HTR-8/SVneo (cell line): ENCODE measurements at regions not wholly inside any gene's neighbourhood (a gene's known extent, or its start where the extent isn't known, plus 50 kb on each side); places are given as distances from the start of the nearest gene placed in this dataset.

ENCODE experiments used
- DNase-seq: peaks from one replicate; pipeline ENCODE4 v3.0.0; 2011; ENCODE audit warnings: low spot score, mixed read lengths; ENCODE audit not compliant: insufficient read length
- FAIRE-seq: peaks from 2 replicates; lab custom pipeline; 2011; peaks lifted over from hg19 to GRCh38; lab: Jason Lieb, UNC

GRCh38 chr10:111656066-111656465, 527.5 kb downstream of the GPAM start:
- FAIRE-seq: no peak
- no peak for DNase-seq

GRCh38 chr10:111677759-111678158, 505.8 kb downstream of the GPAM start:
- no peak for DNase-seq
- FAIRE-seq: no peak

DNA sequence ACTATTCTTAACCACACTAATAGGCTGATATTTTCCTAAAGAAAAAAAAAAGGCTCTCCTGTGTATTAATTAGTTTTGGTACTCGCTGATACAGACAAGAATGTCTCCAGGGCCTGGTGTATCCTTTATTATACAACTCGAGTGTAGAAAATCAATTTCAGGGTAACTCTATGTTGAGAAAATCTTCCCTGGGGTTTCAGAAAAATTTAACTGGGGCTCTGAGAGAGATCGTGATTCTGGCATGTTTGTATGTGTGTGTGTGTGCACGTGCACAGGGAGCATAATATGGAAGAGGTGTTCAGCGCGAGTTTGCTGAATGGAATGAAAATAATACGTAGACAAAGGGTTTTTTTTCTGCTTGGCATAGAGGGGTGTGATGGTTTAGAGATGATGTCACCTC, 496.8 kb downstream of the GPAM start:
- no peak for DNase-seq
- no peak for FAIRE-seq

DNA sequence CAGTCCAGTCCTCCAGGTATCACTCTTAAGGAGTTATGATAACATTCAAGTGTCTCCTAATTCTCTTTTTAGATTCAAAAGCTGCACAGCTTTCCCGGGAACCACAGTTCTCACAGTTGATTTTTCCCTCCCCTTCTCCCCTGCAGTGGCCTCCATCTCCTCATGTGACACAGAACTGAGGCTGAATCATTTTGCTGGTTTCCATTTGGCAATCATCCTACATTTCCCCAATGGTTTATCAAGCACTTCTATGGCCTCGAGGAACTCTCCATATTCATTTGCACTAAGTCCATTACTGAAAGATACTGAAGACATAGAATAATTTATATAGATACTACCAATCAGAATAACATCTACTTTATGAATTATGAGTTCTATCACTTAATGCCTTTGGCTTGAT, 484.9 kb downstream of the GPAM start:
- no peak for FAIRE-seq

DNA sequence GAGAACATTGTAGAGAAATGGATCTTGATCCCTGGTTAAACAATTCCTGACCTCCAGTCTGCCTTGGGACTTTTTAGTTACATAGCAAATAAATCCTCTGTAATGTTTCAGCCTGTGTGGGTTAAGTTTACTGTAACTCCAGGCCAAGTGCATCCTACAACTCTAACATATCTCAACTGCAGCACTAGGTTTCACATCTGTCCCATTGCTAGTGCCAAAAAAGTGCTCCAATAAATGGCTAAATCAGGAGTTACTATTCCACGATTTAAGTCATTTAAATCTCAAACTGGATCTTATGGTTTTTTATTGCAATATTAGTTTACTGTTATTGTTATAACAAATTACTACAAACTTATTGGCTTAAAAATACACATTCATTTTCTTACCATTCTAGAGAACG, 479.6 kb downstream of the GPAM start:
- DNase-seq (no peak), FAIRE-seq (no peak)

More for the DNA sequence above, 484.9 kb downstream of the GPAM start:
- DNase-seq: no peak

- no peak for DNase-seq
- FAIRE-seq: no peak
These were observed 478.5 kb downstream of the GPAM start for GRCh38 chr10:111705021-111705420.

GRCh38 chr10:111706331-111706730, 477.2 kb downstream of the GPAM start:
- DNase-seq: no peak

DNA sequence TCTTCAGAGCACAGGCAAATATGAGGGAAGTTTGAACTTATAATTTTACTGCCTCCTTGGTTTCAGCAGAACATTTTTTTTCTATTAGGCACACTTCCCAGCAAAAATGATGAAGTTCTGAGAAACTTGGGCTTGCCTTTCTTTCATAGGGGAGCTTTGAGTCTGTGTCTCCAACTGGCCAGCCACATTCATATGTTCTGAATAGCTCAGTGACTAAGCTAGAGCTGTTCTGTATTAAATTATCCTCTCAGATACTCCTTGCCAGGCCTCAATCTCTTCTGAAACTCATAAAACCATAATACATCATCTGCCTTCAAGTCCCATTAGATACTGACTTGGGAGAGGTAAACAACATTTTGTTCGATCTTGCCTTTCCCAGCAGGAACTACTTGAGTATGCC, 476.5 kb downstream of the GPAM start:
- DNase-seq: no peak
- FAIRE-seq: no peak

More at GRCh38 chr10:111706331-111706730, 477.2 kb downstream of the GPAM start:
- no peak for FAIRE-seq

GRCh38 chr10:111709603-111710002, 474.0 kb downstream of the GPAM start:
- DNase-seq (no peak), FAIRE-seq (no peak)

DNA sequence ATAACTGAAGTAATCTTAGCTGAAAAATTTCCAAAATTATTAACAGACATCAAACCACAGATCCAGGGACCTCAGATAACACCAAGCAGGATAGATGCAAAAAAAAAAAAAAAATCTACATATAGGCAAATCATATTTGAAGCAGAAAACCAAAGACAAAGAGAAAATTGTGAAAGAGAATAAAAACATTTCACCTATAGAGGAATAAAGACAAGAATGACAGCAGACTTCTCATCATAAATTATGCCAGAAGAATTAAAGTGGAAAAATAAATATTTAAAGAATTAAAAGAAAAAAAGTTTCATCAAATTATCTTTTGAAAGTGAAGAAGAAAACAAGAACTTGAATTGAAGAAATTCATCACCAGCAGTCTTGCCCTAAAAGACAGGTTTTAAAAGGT, 467.5 kb downstream of the GPAM start:
- DNase-seq: no peak
- no peak for FAIRE-seq

DNA sequence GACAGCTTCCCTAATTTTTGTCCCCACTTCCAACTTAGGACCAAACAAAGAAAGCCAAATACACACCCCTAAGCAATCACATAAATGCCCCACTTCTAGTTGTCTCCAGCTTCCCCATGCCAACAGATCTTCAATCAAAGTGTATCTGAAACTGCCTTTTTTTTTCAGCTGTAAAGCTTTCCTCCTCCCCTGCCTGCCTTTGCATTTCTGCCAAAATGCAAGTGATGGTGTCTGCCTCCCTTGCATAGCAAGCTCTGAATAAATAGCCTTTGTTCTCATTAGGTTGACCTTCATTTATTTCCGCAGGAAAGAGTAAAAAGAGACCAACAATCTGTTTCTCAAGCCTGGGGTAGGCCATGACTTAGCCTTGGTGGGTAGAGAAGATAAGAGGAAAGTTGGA, 459.4 kb downstream of the GPAM start:
- no peak for DNase-seq
- no peak for FAIRE-seq

DNA sequence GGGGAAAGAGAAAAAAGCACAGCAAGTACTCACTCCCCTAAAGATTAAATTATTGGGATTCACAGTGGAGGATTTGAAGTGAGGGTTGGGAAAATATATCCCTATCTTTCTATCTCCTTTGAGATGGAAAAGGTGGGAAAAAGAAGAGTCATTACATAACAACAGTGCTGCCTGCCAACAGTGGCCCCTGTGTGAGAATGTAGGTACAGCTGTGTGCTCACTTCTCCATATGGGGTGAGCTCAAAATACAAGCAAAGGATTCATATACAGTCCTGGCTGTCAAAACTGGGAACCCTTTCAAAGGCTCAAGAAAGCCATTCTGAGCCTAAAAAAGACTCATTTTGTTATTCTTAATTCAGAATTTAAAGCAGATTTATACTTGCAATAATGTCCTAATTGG, 458.5 kb downstream of the GPAM start:
- DNase-seq: no peak
- FAIRE-seq: no peak

GRCh38 chr10:111732166-111732785, 451.3 kb downstream of the GPAM start:
- no peak for FAIRE-seq
- DNase-seq: no peak

DNA sequence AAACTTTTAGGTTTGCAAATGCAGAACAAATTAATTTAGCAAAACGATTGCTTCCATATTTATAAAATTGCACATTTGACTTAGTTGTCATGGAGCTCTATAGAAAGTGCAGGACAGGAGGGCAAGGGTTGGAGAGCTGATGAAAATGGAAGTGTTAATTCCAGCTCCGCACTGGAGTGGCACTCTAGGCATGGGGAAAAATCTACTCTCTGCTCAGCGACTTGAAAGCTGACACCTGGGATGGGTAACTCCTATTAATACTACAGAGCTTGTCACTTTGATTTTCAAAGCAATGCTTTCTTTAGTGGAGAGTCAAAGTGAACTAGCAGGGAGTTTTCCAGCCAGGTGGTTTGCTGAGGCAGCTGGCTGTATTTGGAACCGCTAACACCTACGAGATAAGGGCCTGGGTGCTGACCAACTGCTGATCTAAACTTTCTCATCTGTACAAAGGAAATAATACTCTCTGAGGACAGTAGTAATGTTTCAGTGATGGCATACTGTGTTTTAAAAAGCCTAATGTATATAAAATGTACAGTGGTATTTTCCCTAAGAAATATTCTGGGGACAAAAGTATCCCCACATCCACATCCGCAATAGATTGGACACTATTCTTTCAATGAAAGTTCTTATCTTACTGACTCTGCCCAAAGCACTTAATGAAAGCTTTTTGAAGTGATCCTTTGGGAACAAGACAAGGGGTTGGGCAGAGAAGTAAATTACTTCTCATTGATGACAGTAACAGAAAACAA, 444.3 kb downstream of the GPAM start:
- no peak for DNase-seq

DNA sequence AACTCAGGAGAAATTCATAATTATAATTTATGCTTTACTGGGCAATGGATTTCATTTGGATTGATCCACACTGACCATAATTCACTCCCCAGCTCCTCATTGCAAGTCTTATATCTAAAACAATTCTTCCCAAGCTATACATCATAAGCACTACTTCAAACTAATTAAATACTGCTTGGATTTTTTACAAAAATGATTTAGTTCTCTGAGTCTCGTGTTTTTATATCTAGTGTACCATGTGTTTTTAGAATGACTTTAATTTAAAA, 443.8 kb downstream of the GPAM start:
- no peak for DNase-seq
- FAIRE-seq: no peak

More for the DNA sequence above, 444.3 kb downstream of the GPAM start:
- FAIRE-seq: no peak

DNA sequence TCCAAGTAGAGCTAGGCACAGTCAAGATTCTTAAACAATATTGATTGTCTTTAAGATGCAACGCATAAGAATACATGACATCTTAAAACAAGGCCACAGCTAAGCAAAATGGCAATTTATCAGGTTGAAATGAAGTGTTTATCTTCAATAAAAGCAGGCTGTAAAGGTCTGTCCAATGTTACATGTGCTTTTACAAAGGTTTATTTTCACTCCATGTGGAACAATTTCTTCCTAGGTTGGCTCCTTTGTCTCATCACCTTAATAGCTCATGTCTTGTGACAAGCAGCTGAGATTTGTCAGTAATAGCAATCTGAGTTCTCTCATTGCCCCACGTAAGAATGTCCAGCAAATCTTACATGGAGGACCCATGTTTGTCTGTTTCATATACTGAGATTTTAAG, 437.6 kb downstream of the GPAM start:
- DNase-seq: no peak
- FAIRE-seq: no peak

- FAIRE-seq (no peak), DNase-seq (no peak)
These were observed 435.8 kb downstream of the GPAM start for GRCh38 chr10:111747751-111748150.

DNA sequence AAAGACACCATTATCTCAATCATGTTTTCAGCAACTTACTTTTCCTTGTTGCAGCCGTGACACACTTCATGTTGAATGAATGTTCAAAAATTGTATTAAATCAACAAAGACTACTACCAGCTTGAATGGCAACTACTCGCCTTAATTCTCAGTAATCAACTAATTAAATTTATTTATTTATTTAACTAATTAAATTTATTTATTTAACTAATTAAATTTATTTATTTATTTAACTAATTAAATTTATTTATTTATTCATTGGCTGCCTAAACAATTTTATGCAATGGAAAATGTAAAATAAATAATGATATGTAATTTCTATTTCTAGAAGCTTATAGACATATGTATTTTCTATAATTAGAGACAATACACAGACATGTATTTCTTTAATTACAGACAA, 435.4 kb downstream of the GPAM start:
- DNase-seq (no peak), FAIRE-seq (no peak)

DNA sequence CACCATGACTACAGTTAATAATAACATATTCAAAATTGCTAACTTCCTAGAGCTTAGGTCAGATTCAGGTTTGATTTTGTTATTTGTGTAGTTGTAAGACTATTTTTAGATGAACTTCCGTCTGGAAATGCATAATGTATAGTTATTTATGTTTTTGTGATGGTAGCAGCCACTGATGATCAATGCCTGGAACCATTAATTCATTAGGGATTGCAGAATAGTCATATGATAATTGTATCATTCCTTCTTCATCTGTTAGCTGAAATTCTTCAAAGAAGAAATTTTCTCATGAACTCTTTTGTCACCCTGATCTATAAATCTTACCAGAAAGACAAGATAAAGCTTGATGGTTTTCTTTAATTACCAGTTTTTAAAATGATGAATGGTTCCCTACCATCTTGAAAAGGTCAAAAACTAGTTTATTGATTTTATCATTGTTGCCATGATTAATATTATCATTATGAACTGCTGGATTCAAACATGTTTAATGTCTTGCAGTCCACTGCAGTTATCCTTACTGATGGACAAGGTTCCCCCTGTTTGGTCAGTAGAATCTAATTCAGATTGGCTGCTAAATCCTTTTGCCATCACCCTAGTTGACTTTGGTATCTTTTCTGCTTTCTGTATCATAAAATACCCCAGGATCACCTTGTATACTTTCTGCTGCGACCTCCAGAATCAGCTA, 433.3 kb downstream of the GPAM start:
- DNase-seq: no peak

DNA sequence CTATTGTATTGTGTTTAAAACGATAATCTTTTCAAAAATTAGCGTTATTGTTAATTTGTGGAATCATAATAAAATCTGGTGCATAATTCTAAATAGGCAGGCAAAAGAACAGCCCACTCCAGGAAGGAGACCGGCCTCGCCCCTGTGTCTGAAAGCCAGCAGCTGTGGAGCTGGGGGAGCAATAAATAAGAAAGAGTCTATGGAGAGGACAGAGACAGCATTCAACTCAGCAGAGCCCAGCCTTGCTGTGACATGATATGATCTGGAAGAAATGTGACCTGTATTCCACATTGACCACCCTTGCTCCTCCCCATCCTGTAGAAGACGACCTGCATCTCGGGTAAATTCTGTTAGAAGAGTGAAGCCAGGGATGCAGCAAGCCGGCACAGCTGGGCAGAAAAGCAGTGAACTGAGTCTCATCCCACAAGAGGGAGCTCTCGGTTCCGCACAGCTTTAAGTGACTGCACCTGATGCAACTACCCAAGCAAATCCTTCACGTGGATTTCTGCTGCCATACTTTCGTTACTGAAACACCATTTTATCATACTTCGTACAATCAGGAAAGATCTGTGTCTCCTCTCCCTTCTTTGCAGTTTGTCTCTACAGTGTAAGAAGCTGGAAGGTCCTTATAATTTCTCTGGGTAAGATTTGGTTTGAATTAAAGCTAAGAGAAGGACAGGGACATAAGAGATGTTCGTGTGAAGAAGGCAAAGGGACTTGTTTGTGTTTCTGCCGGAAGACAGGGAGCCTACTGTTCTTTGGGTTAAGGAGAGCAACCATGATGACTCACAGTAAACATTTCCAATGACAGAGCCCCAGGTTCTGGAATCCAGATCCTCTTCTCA, 427.1 kb downstream of the GPAM start:
- DNase-seq (no peak), FAIRE-seq (no peak)

More for the DNA sequence above, 433.3 kb downstream of the GPAM start:
- FAIRE-seq: no peak

- FAIRE-seq (no peak), DNase-seq (no peak)
These were observed 425.0 kb downstream of the GPAM start for GRCh38 chr10:111758593-111758992.
